G401 (cell line): ENCODE measurements at regions not wholly inside any gene's neighbourhood (a gene's known extent, or its start where the extent isn't known, plus 50 kb on each side); places are given as distances from the start of the nearest gene placed in this dataset.
"Not testable (repeated sequence)": the region's sequence is repeated elsewhere in the genome, so short reads cannot be mapped to it uniquely, and the experiment has no call there.

Experiments
- DNase-seq: peaks from one replicate; pipeline ENCODE4 v3.0.0-alpha.2; 2015; ENCODE audit warnings: low spot score
- in situ Hi-C: cut with HindIII; loops from 2 replicates; pipeline ENCODE4 v1.10.0; 2016; ENCODE audit warnings: low sequenced_read_pairs, mixed read lengths

- DNase-seq: no peak
- in situ Hi-C loops: no loop called here
These were observed 157.2 kb downstream of the RPLP1 start for GRCh38 chr15:69609776-69610175.

GRCh38 chr15:69610277-69610676 is 157.7 kb downstream of the RPLP1 start:
- in situ Hi-C loops: no loop called here
- DNase-seq: no peak

GRCh38 chr15:69610858-69611257 is 158.2 kb downstream of the RPLP1 start:
- no peak for DNase-seq
- in situ Hi-C loops: no loop called here

GRCh38 chr15:69612112-69612511 is 159.5 kb downstream of the RPLP1 start:
- in situ Hi-C loops: no loop called here

GRCh38 chr15:69613182-69613581 is 160.6 kb downstream of the RPLP1 start:
- in situ Hi-C loops: no loop called here

More at GRCh38 chr15:69612112-69612511, 159.5 kb downstream of the RPLP1 start:
- DNase-seq: no peak

GRCh38 chr15:69613988-69614387 is 161.4 kb downstream of the RPLP1 start:
- in situ Hi-C loops: no loop called here
- no peak for DNase-seq

More at GRCh38 chr15:69613182-69613581, 160.6 kb downstream of the RPLP1 start:
- no peak for DNase-seq

- in situ Hi-C loops: no loop called here
- no peak for DNase-seq
These were observed 163.1 kb downstream of the RPLP1 start for GRCh38 chr15:69615736-69616135.

- in situ Hi-C loops: no loop called here
- DNase-seq: no peak
These were observed 163.9 kb downstream of the RPLP1 start for GRCh38 chr15:69616558-69616957.

- DNase-seq, in situ Hi-C loops: not testable (repeated sequence)
These were observed 164.5 kb downstream of the RPLP1 start for GRCh38 chr15:69617144-69617543.

GRCh38 chr15:69623392-69624154 is 171.0 kb downstream of the RPLP1 start:
- no peak for DNase-seq
- in situ Hi-C loops: no loop called here

GRCh38 chr15:69624155-69624520 is 171.5 kb downstream of the RPLP1 start:
- DNase-seq: no peak
- in situ Hi-C loops: no loop called here

GRCh38 chr15:69624816-69625215 is 172.2 kb downstream of the RPLP1 start:
- no peak for DNase-seq
- in situ Hi-C loops: no loop called here

- no peak for DNase-seq
- in situ Hi-C loops: no loop called here
These were observed 172.7 kb downstream of the RPLP1 start for GRCh38 chr15:69625328-69625727.

- no peak for DNase-seq
- in situ Hi-C loops: no loop called here
These were observed 173.8 kb downstream of the RPLP1 start for GRCh38 chr15:69626095-69627066.

- no peak for DNase-seq
- in situ Hi-C loops: no loop called here
These were observed 175.0 kb downstream of the RPLP1 start for GRCh38 chr15:69627548-69628158.

GRCh38 chr15:69628256-69629093 is 175.9 kb downstream of the RPLP1 start:
- in situ Hi-C loops: no loop called here
- no peak for DNase-seq

- DNase-seq: no peak
- in situ Hi-C loops: no loop called here
These were observed 177.1 kb downstream of the RPLP1 start for GRCh38 chr15:69629631-69630161.

GRCh38 chr15:69631005-69631404 is 178.4 kb downstream of the RPLP1 start:
- DNase-seq: no peak
- in situ Hi-C loops: no loop called here

GRCh38 chr15:69631978-69632377 is 179.4 kb downstream of the RPLP1 start:
- no peak for DNase-seq
- in situ Hi-C loops: no loop called here
